ENCODE measurements at regions not wholly inside any gene's neighbourhood (a gene's known extent, or its start where the extent isn't known, plus 50 kb on each side); places are given as distances from the start of the nearest gene placed in this dataset.

GRCh38 chr13:47080621-47081020 is 183.8 kb upstream of the HTR2A start:
- no peak for DNase-seq (ENCODE audit: low read depth)
- no peak overlapping the region for H3K4me3 ChIP-seq (ENCODE audit: low read depth, low read length)
- no peak for TF ChIP-seq CTCF (conservative IDR thresholded peaks at IDR 0.05; ENCODE audit: low read depth, low read length)

DNA sequence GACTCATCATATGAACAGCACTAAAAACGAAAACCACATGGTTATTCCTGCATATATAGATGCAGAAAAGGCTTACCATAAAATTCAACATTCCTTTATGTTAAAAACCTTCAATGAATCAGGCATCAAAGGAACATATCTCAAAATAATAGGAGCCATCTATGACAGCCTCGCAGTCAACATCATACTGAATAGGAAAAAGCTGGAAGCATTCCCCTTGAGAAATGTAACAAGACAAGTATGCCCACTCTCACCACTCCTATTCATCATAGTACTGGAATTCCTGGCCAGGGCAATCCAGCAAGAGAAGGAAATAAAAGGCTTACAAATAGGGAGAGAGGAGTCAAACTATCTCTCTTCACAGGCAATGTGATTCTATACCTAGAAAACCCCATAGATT is 179.6 kb upstream of the HTR2A start:
- no peak overlapping the region for H3K4me3 ChIP-seq (ENCODE audit: low read depth, low read length)
- TF ChIP-seq CTCF (conservative IDR thresholded peaks at IDR 0.05; ENCODE audit: low read depth, low read length), result no peak
- DNase-seq (ENCODE audit: low read depth), result no peak

- TF ChIP-seq CTCF (conservative IDR thresholded peaks at IDR 0.05; ENCODE audit: low read depth, low read length), result no peak
- no peak overlapping the region for H3K4me3 ChIP-seq (ENCODE audit: low read depth, low read length)
- no peak for DNase-seq (ENCODE audit: low read depth)
Measured at GRCh38 chr13:47069133-47069532, 172.3 kb upstream of the HTR2A start.

- no peak overlapping the region for H3K4me3 ChIP-seq (ENCODE audit: low read depth, low read length)
- TF ChIP-seq CTCF (conservative IDR thresholded peaks at IDR 0.05; ENCODE audit: low read depth, low read length), result no peak
- DNase-seq (ENCODE audit: low read depth), result no peak
Measured at GRCh38 chr13:47067306-47067705, 170.5 kb upstream of the HTR2A start.

- no peak for DNase-seq (ENCODE audit: low read depth)
- TF ChIP-seq CTCF (conservative IDR thresholded peaks at IDR 0.05; ENCODE audit: low read depth, low read length), result no peak
- no peak overlapping the region for H3K4me3 ChIP-seq (ENCODE audit: low read depth, low read length)
Measured at GRCh38 chr13:47066226-47066625, 169.4 kb upstream of the HTR2A start.

DNA sequence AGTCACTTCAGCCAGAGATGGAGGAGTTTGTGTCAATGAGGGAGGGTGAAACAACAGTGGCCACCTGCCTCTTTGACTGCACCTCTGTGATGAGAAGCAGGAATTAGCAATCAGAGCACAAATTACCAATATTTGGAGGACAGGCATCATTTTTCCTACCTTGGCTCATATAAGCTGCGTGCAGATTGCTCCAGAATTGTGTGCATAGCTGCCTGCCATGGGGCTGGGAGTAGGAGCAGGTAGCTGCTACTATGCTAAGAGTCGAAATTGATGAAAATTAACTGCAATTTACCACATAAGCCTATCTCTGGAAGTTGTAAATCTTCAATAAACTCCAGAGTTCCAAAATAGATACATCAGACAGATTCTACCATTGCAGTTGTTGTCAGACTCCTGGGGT is 167.5 kb upstream of the HTR2A start:
- DNase-seq (ENCODE audit: low read depth), result no peak
- no peak overlapping the region for H3K4me3 ChIP-seq (ENCODE audit: low read depth, low read length)
- TF ChIP-seq CTCF (conservative IDR thresholded peaks at IDR 0.05; ENCODE audit: low read depth, low read length), result no peak

GRCh38 chr13:47049276-47049989 is 152.6 kb upstream of the HTR2A start:
- no peak for DNase-seq (ENCODE audit: low read depth)
- no peak overlapping the region for H3K4me3 ChIP-seq (ENCODE audit: low read depth, low read length)
- TF ChIP-seq CTCF (conservative IDR thresholded peaks at IDR 0.05; ENCODE audit: low read depth, low read length), result no peak
